IPS DF 6.9 (cell line): ENCODE measurements at regions not wholly inside any gene's neighbourhood (a gene's known extent, or its start where the extent isn't known, plus 50 kb on each side); places are given as distances from the start of the nearest gene placed in this dataset.

ENCODE experiments used
- DNase-seq: peaks from one replicate; pipeline ENCODE4 v3.0.0-alpha.2; 2013; ENCODE audit warnings: low read depth, low spot score
- H3K27ac ChIP-seq: one replicate; pipeline ENCODE4 v1.5.1; 2013; ENCODE audit warnings: low read length, control low read depth
- H3K27me3 ChIP-seq: 2 replicates; pipeline ENCODE4 v1.6.1; 2013; ENCODE audit warnings: mild to moderate bottlenecking, low read length; ENCODE audit not compliant: control insufficient read depth, insufficient read depth
- H3K36me3 ChIP-seq: 2 replicates; pipeline ENCODE4 v1.6.1; 2013; ENCODE audit warnings: low read length; ENCODE audit not compliant: control insufficient read depth, insufficient read depth
- H3K4me1 ChIP-seq: 2 replicates; pipeline ENCODE4 v1.6.1; 2013; ENCODE audit warnings: low read length; ENCODE audit not compliant: control insufficient read depth, insufficient read depth
- H3K4me3 ChIP-seq: 2 replicates; pipeline ENCODE4 v1.5.1; 2013; ENCODE audit warnings: mild to moderate bottlenecking, low read length
- H3K9me3 ChIP-seq: 2 replicates; pipeline ENCODE4 v1.6.1; 2013; ENCODE audit warnings: low read length, inconsistent platforms; ENCODE audit not compliant: control insufficient read depth, insufficient read depth
- whole genome bisulfite sequencing: extraction: QIAGEN DNeasy Blood & Tissue Kit; methylation state at CpG from one replicate; pipeline ENCODE4 v1.1.7; 2013; ENCODE audit warnings: mixed read lengths, missing lambda C conversion rate; ENCODE audit not compliant: insufficient read length, insufficient coverage; 5-methylcytosine and 5-hydroxymethylcytosine counted together

GRCh38 chr2:167431949-167432348 lies 543.7 kb downstream of the XIRP2 start:
- Histone ChIP-seq H3K4me3 (no peak overlapping the region), H3K4me1 (no peaks in the 10 kb centered on the region), H3K36me3 (no peaks in the 10 kb centered on the region), H3K9me3 (no peaks in the 10 kb centered on the region), H3K27me3 (no peaks in the 10 kb centered on the region), H3K27ac (no peak overlapping the region)
- DNase-seq: no peak
- WGBS: no CpG with 5 or more reads among the region's 2 CpGs

- Histone ChIP-seq H3K27ac (no peak overlapping the region), H3K27me3 (no peaks in the 10 kb centered on the region), H3K36me3 (no peaks in the 10 kb centered on the region; the same call in 1 of the 2 replicates), H3K4me3 (no peak overlapping the region), H3K9me3 (no peaks in the 10 kb centered on the region), H3K4me1 (no peaks in the 10 kb centered on the region)
- no peak for DNase-seq
Measured at GRCh38 chr2:167430447-167430846, 542.2 kb downstream of the XIRP2 start.

- H3K27ac ChIP-seq: no peak overlapping the region
- no peaks in the 10 kb centered on the region for H3K27me3 ChIP-seq
- no CpG with 5 or more reads among the region's 8 CpGs for WGBS
- H3K4me3 ChIP-seq: no peak overlapping the region
- no peaks in the 10 kb centered on the region for H3K9me3 ChIP-seq
- H3K36me3 ChIP-seq: no peaks in the 10 kb centered on the region; the same call in 1 of the 2 replicates
- H3K4me1 ChIP-seq: 0 out of 2 replicates have a peak, but pooled peaks cover 2% of the 10 kb centered on the region
- DNase-seq: no peak
Measured at GRCh38 chr2:167424803-167425755, 536.8 kb downstream of the XIRP2 start.

GRCh38 chr2:167424221-167424620 lies 535.9 kb downstream of the XIRP2 start:
- H3K27ac ChIP-seq: no peak overlapping the region
- 0 out of 2 replicates have a peak, but pooled peaks cover 2% of the 10 kb centered on the region for H3K4me1 ChIP-seq
- no peaks in the 10 kb centered on the region for H3K27me3 ChIP-seq
- DNase-seq: no peak
- no peaks in the 10 kb centered on the region for H3K9me3 ChIP-seq
- H3K36me3 ChIP-seq: no peaks in the 10 kb centered on the region; the same call in 1 of the 2 replicates
- no peak overlapping the region for H3K4me3 ChIP-seq
- WGBS: no CpG with 5 or more reads among the region's 1 CpG

- no peak for DNase-seq
- no CpG with 5 or more reads among the region's 4 CpGs for WGBS
- H3K4me3 ChIP-seq: no peak overlapping the region
- no peaks in the 10 kb centered on the region for H3K27me3 ChIP-seq
- 0 out of 2 replicates have a peak, but pooled peaks cover 2% of the 10 kb centered on the region for H3K4me1 ChIP-seq
- H3K9me3 ChIP-seq: no peaks in the 10 kb centered on the region
- no peaks in the 10 kb centered on the region; the same call in 1 of the 2 replicates for H3K36me3 ChIP-seq
- H3K27ac ChIP-seq: no peak overlapping the region
Measured at GRCh38 chr2:167423731-167424130, 535.5 kb downstream of the XIRP2 start.

- Histone ChIP-seq H3K9me3 (no peaks in the 10 kb centered on the region), H3K36me3 (no peaks in the 10 kb centered on the region; the same call in 1 of the 2 replicates), H3K4me1 (0 out of 2 replicates have a peak, but pooled peaks cover 2% of the 10 kb centered on the region), H3K27ac (no peak overlapping the region), H3K27me3 (no peaks in the 10 kb centered on the region), H3K4me3 (no peak overlapping the region)
- no peak for DNase-seq
- no CpG with 5 or more reads among the region's 2 CpGs for WGBS
Measured at GRCh38 chr2:167420211-167420610, 531.9 kb downstream of the XIRP2 start.

- H3K27ac ChIP-seq: no peak overlapping the region
- no peak overlapping the region for H3K4me3 ChIP-seq
- H3K9me3 ChIP-seq: no peaks in the 10 kb centered on the region
- DNase-seq: no peak
- H3K36me3 ChIP-seq: no peaks in the 10 kb centered on the region; the same call in 1 of the 2 replicates
- H3K4me1 ChIP-seq: no peaks in the 10 kb centered on the region
- no peaks in the 10 kb centered on the region for H3K27me3 ChIP-seq
Measured at GRCh38 chr2:167415068-167415467, 526.8 kb downstream of the XIRP2 start.

GRCh38 chr2:167411367-167411766 lies 523.1 kb downstream of the XIRP2 start:
- no peak for DNase-seq
- H3K27me3 ChIP-seq: no peaks in the 10 kb centered on the region
- H3K4me3 ChIP-seq: no peak overlapping the region
- H3K4me1 ChIP-seq: peaks cover under 1% of the 10 kb centered on the region; the same call in 1 of the 2 replicates
- no peaks in the 10 kb centered on the region; the same call in 1 of the 2 replicates for H3K36me3 ChIP-seq
- no peaks in the 10 kb centered on the region for H3K9me3 ChIP-seq
- no peak overlapping the region for H3K27ac ChIP-seq

- H3K9me3 ChIP-seq: no peaks in the 10 kb centered on the region; the same call in 1 of the 2 replicates
- peaks cover 2% of the 10 kb centered on the region; the same call in 1 of the 2 replicates for H3K4me1 ChIP-seq
- H3K4me3 ChIP-seq: no peak overlapping the region
- peak; percentile 80 for DNase-seq
- no peaks in the 10 kb centered on the region for H3K27me3 ChIP-seq
- no peaks in the 10 kb centered on the region; the same call in 1 of the 2 replicates for H3K36me3 ChIP-seq
- H3K27ac ChIP-seq: no peak overlapping the region
- WGBS: no CpG with 5 or more reads among the region's 4 CpGs
Measured at GRCh38 chr2:167406558-167406957, 518.3 kb downstream of the XIRP2 start.

GRCh38 chr2:167404627-167405284 lies 516.5 kb downstream of the XIRP2 start:
- Histone ChIP-seq H3K9me3 (no peaks in the 10 kb centered on the region; the same call in 1 of the 2 replicates), H3K27ac (no peak overlapping the region), H3K4me1 (peaks cover 2% of the 10 kb centered on the region; the same call in 1 of the 2 replicates), H3K27me3 (no peaks in the 10 kb centered on the region), H3K4me3 (no peak overlapping the region), H3K36me3 (no peaks in the 10 kb centered on the region; the same call in 1 of the 2 replicates)
- no peak for DNase-seq
- WGBS: no CpG with 5 or more reads among the region's 6 CpGs
